HG03095 (cell line): ENCODE measurements at regions not wholly inside any gene's neighbourhood (a gene's known extent, or its start where the extent isn't known, plus 50 kb on each side); places are given as distances from the start of the nearest gene placed in this dataset.

Experiments
- ATAC-seq: cut with Tn5 transposase; IDR thresholded peaks from one replicate; pipeline ENCODE4 v1.9.1; 2021; ENCODE audit warnings: moderate library complexity; ENCODE audit not compliant: unreplicated experiment

DNA sequence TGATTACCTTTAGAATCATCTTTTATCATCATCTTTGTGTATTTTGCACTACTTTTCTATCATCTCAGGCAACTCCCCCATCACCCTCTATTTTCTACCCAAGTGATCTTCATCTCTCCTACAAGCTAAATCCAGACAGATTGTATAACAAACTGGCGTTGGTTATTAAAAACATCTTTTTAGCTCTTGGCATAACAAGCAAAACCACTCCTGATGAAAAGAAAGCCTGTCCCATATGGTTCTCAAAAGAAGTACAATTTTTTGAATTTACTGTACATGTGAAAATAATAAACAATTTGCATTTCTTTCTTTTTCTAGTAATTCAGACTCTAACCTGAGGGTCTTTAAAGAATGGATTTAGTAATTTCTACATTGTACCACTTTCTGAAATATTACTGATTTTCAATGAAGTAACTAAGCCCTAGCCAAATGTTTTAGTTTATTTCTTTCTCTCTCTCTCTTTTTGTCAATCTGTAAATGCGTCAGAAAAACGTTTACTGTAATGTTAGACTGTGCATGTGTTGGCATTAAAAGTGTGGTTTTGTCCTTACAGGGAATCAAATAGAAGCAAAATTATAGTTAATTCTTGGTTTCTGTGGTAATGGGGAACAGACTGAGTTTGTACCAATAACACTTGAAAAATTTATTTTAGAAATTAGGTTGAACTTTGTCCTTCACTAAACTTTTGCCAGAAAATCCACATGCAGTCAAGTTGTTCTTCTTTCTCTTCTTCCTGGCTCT is 52.5 kb upstream of the RPS23 start:
- ATAC-seq = no peak

DNA sequence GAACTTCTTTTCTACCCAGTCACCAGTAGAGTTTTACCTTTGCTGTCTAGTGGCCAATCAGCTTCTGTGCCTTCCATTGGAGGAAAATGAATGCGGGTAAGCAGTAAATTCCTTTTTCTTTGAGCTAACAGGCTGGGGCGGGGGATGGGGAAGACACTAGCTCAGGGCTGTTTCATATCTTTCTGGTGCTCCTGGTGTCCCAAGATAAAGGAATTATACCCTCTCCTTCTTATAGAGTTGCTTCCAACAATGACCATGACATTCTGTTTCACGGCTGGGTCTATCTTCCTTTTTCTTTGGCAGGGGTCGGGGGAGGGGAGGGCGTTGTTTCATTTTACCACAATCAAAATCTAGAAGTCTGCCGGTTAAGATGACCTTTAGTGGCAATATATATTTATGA is 51.2 kb upstream of the RPS23 start:
- no peak for ATAC-seq
